Fibroblast of the aortic adventitia (primary cell): ENCODE measurements at regions not wholly inside any gene's neighbourhood (a gene's known extent, or its start where the extent isn't known, plus 50 kb on each side); places are given as distances from the start of the nearest gene placed in this dataset.
A peak's percentile ranks its signal among the peaks of the same experiment; 100 is the strongest.

Source experiments
- DNase-seq: peaks from one replicate; pipeline ENCODE4 v3.0.0-alpha.2; 2010; ENCODE audit warnings: low read depth
- H3K4me3 ChIP-seq: 2 replicates; pipeline ENCODE4 v1.5.1; 2011; ENCODE audit warnings: low read depth, mild to moderate bottlenecking, control low read depth, low read length, moderate library complexity
- TF ChIP-seq, protein P1 (sequence below): IDR thresholded peaks from 2 replicates; pipeline ENCODE4 v1.5.1; 2011; ENCODE audit warnings: mild to moderate bottlenecking, low read length, control low read depth, inconsistent platforms; ENCODE audit not compliant: insufficient read depth

- H3K4me3 ChIP-seq, result no peak overlapping the region
- TF ChIP-seq, protein P1, sequence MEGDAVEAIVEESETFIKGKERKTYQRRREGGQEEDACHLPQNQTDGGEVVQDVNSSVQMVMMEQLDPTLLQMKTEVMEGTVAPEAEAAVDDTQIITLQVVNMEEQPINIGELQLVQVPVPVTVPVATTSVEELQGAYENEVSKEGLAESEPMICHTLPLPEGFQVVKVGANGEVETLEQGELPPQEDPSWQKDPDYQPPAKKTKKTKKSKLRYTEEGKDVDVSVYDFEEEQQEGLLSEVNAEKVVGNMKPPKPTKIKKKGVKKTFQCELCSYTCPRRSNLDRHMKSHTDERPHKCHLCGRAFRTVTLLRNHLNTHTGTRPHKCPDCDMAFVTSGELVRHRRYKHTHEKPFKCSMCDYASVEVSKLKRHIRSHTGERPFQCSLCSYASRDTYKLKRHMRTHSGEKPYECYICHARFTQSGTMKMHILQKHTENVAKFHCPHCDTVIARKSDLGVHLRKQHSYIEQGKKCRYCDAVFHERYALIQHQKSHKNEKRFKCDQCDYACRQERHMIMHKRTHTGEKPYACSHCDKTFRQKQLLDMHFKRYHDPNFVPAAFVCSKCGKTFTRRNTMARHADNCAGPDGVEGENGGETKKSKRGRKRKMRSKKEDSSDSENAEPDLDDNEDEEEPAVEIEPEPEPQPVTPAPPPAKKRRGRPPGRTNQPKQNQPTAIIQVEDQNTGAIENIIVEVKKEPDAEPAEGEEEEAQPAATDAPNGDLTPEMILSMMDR, result no peak
- peak; percentile 38 for DNase-seq
These were observed 57.4 kb upstream of the KRR1 start for GRCh38 chr12:75568801-75569200.

GRCh38 chr12:75568393-75568792 is 57.0 kb upstream of the KRR1 start:
- DNase-seq, result peak; percentile 60
- H3K4me3 ChIP-seq, result no peak overlapping the region
- TF ChIP-seq, protein P1, result no peak

DNA sequence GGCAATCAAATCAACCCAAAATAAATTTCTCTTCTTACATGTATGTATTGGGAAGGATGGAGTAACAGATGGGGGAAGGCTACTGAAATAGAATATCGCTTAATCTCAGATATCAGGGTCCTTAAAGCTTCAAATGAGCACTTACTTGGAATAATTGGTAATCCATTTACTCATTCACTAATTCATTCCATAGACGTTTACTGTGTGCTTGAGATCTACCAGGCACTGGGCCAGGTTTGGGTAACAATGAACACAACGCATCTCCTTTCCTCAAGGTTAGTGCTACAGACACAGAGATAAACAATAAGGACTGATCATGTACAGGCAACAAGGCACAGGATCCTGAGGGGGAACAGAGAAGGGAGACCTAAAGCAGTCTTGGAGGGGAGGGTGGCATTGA is 54.4 kb upstream of the KRR1 start:
- H3K4me3 ChIP-seq, result no peak overlapping the region
- TF ChIP-seq, protein P1, result no peak
- DNase-seq, result no peak

- DNase-seq, result no peak
- TF ChIP-seq, protein P1, result no peak
- no peak overlapping the region for H3K4me3 ChIP-seq
These were observed 53.4 kb upstream of the KRR1 start for GRCh38 chr12:75564852-75565251.

GRCh38 chr12:75564398-75564797 is 53.0 kb upstream of the KRR1 start:
- TF ChIP-seq, protein P1, result no peak
- no peak overlapping the region for H3K4me3 ChIP-seq
- DNase-seq, result peak; percentile 66

GRCh38 chr12:75563351-75563750 is 51.9 kb upstream of the KRR1 start:
- TF ChIP-seq, protein P1, result no peak
- no peak for DNase-seq
- no peak overlapping the region for H3K4me3 ChIP-seq

DNA sequence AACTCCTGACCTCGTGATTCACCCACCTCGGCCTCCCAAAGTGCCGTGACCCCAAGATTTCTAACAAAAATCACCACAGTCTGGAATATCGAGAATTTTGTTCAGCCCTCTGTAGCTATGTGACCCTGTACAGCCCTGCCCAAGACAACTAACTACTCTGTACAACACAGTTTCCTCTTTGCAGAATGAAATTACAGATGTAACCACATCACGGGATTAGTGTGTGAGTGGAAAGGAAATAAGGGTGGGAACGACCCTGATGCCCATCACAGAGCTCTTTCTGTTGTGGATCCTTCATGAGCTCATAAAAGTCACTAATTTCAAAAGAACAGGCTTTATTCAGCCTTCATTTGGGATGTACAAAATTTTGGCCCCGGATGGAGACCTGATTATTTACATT is 50.5 kb upstream of the KRR1 start:
- no peak for DNase-seq
- H3K4me3 ChIP-seq, result no peak overlapping the region
- TF ChIP-seq, protein P1, result no peak
